SU-DHL-6 (cell line): ENCODE measurements at regions not wholly inside any gene's neighbourhood (a gene's known extent, or its start where the extent isn't known, plus 50 kb on each side); places are given as distances from the start of the nearest gene placed in this dataset.
"Not testable (repeated sequence)": the region's sequence is repeated elsewhere in the genome, so short reads cannot be mapped to it uniquely, and the experiment has no call there.

Experiments used
- CTCF ChIP-seq: fragments of 200-600 bp; sonication (generic); IDR thresholded peaks from one replicate; pipeline ENCODE4 v1.5.1; 2017; ENCODE audit warnings: antibody characterized with exemption, mild to moderate bottlenecking, low read length, moderate library complexity; ENCODE audit not compliant: insufficient read depth, poor library complexity, severe bottlenecking
- EZH2phosphoT487 ChIP-seq: fragments of 200-600 bp; sonication (generic), shearing (Covaris generic); conservative IDR thresholded peaks from 2 replicates; pipeline ENCODE4 v1.6.1; 2018; ENCODE audit warnings: mild to moderate bottlenecking, antibody characterized with exemption, low read length, moderate library complexity, mixed read lengths

GRCh38 chr2:131858197-131858596 lies 303.6 kb downstream of the ANKRD30BL start:
- TF ChIP-seq CTCF, EZH2phosphoT487: not testable (repeated sequence)
